IPS DF 6.9 (cell line): ENCODE measurements at regions not wholly inside any gene's neighbourhood (a gene's known extent, or its start where the extent isn't known, plus 50 kb on each side); places are given as distances from the start of the nearest gene placed in this dataset.
"Not testable (repeated sequence)": the region's sequence is repeated elsewhere in the genome, so short reads cannot be mapped to it uniquely, and the experiment has no call there.

Experiments used
- DNase-seq: peaks from one replicate; pipeline ENCODE4 v3.0.0-alpha.2; 2013; ENCODE audit warnings: low read depth, low spot score
- H3K27ac ChIP-seq: one replicate; pipeline ENCODE4 v1.5.1; 2013; ENCODE audit warnings: low read length, control low read depth
- H3K27me3 ChIP-seq: 2 replicates; pipeline ENCODE4 v1.6.1; 2013; ENCODE audit warnings: mild to moderate bottlenecking, low read length; ENCODE audit not compliant: control insufficient read depth, insufficient read depth
- H3K36me3 ChIP-seq: 2 replicates; pipeline ENCODE4 v1.6.1; 2013; ENCODE audit warnings: low read length; ENCODE audit not compliant: control insufficient read depth, insufficient read depth
- H3K4me1 ChIP-seq: 2 replicates; pipeline ENCODE4 v1.6.1; 2013; ENCODE audit warnings: low read length; ENCODE audit not compliant: control insufficient read depth, insufficient read depth
- H3K4me3 ChIP-seq: 2 replicates; pipeline ENCODE4 v1.5.1; 2013; ENCODE audit warnings: mild to moderate bottlenecking, low read length
- H3K9me3 ChIP-seq: 2 replicates; pipeline ENCODE4 v1.6.1; 2013; ENCODE audit warnings: low read length, inconsistent platforms; ENCODE audit not compliant: control insufficient read depth, insufficient read depth
- WGBS: extraction: QIAGEN DNeasy Blood & Tissue Kit; methylation state at CpG from one replicate; pipeline ENCODE4 v1.1.7; 2013; ENCODE audit warnings: mixed read lengths, missing lambda C conversion rate; ENCODE audit not compliant: insufficient read length, insufficient coverage; 5-methylcytosine and 5-hydroxymethylcytosine counted together

- H3K9me3 ChIP-seq: no peaks in the 10 kb centered on the region
- no CpG with 5 or more reads among the region's 1 CpG for WGBS
- H3K4me3 ChIP-seq: no peak overlapping the region
- H3K27ac ChIP-seq: no peak overlapping the region
- no peak for DNase-seq
- no peaks in the 10 kb centered on the region for H3K4me1 ChIP-seq
- no peaks in the 10 kb centered on the region for H3K36me3 ChIP-seq
- H3K27me3 ChIP-seq: no peaks in the 10 kb centered on the region
These were observed 447.9 kb upstream of the TECRL start for GRCh38 chr4:64857198-64857597.

- Histone ChIP-seq H3K9me3 (no peaks in the 10 kb centered on the region), H3K27ac (no peak overlapping the region), H3K36me3 (no peaks in the 10 kb centered on the region), H3K4me3 (no peak overlapping the region), H3K4me1 (no peaks in the 10 kb centered on the region), H3K27me3 (no peaks in the 10 kb centered on the region)
- DNase-seq: no peak
These were observed 437.2 kb upstream of the TECRL start for GRCh38 chr4:64846417-64846816.

GRCh38 chr4:64829749-64830148 lies 420.5 kb upstream of the TECRL start:
- Histone ChIP-seq H3K27me3 (no peaks in the 10 kb centered on the region), H3K27ac (no peak overlapping the region), H3K4me1 (no peaks in the 10 kb centered on the region)

GRCh38 chr4:64824591-64824990 lies 415.3 kb upstream of the TECRL start:
- H3K9me3 ChIP-seq: no peaks in the 10 kb centered on the region
- no peaks in the 10 kb centered on the region for H3K27me3 ChIP-seq
- H3K4me1 ChIP-seq: no peaks in the 10 kb centered on the region
- H3K36me3 ChIP-seq: no peaks in the 10 kb centered on the region
- no CpG with 5 or more reads among the region's 1 CpG for WGBS
- no peak for DNase-seq
- no peak overlapping the region for H3K4me3 ChIP-seq
- no peak overlapping the region for H3K27ac ChIP-seq

More at GRCh38 chr4:64829749-64830148, 420.5 kb upstream of the TECRL start:
- Histone ChIP-seq H3K4me3 (no peak overlapping the region), H3K9me3 (no peaks in the 10 kb centered on the region), H3K36me3 (no peaks in the 10 kb centered on the region)
- no peak for DNase-seq

- no peak for DNase-seq
- Histone ChIP-seq H3K4me1 (no peaks in the 10 kb centered on the region), H3K27ac (no peak overlapping the region), H3K4me3 (no peak overlapping the region), H3K27me3 (no peaks in the 10 kb centered on the region), H3K36me3 (no peaks in the 10 kb centered on the region), H3K9me3 (no peaks in the 10 kb centered on the region)
These were observed 413.2 kb upstream of the TECRL start for GRCh38 chr4:64822405-64822804.

- DNase-seq: no peak
- H3K4me1 ChIP-seq: no peaks in the 10 kb centered on the region
- WGBS: no CpG with 5 or more reads among the region's 6 CpGs
- no peaks in the 10 kb centered on the region for H3K27me3 ChIP-seq
- no peak overlapping the region for H3K27ac ChIP-seq
- H3K36me3 ChIP-seq: no peaks in the 10 kb centered on the region
- no peaks in the 10 kb centered on the region for H3K9me3 ChIP-seq
- H3K4me3 ChIP-seq: no peak overlapping the region
These were observed 412.1 kb upstream of the TECRL start for GRCh38 chr4:64821219-64821976.

- no peak overlapping the region for H3K27ac ChIP-seq
- no peak for DNase-seq
- H3K9me3 ChIP-seq: no peaks in the 10 kb centered on the region
- no peaks in the 10 kb centered on the region for H3K27me3 ChIP-seq
- no peak overlapping the region for H3K4me3 ChIP-seq
- no CpG with 5 or more reads among the region's 2 CpGs for WGBS
- no peaks in the 10 kb centered on the region for H3K36me3 ChIP-seq
- H3K4me1 ChIP-seq: no peaks in the 10 kb centered on the region
These were observed 405.4 kb upstream of the TECRL start for GRCh38 chr4:64814616-64815015.

GRCh38 chr4:64807821-64808220 lies 398.6 kb upstream of the TECRL start:
- Histone ChIP-seq H3K9me3 (no peaks in the 10 kb centered on the region), H3K36me3 (no peaks in the 10 kb centered on the region), H3K27me3 (no peaks in the 10 kb centered on the region), H3K27ac (no peak overlapping the region), H3K4me3 (no peak overlapping the region), H3K4me1 (no peaks in the 10 kb centered on the region)
- no peak for DNase-seq
- no CpG with 5 or more reads among the region's 2 CpGs for WGBS

GRCh38 chr4:64799751-64800150 lies 390.5 kb upstream of the TECRL start:
- Histone ChIP-seq H3K27ac (no peak overlapping the region), H3K27me3 (no peaks in the 10 kb centered on the region), H3K9me3 (no peaks in the 10 kb centered on the region), H3K4me1 (peaks cover 4% of the 10 kb centered on the region; the same call in 1 of the 2 replicates), H3K36me3 (no peaks in the 10 kb centered on the region), H3K4me3 (no peak overlapping the region)
- WGBS: no CpG with 5 or more reads among the region's 7 CpGs
- DNase-seq: no peak

GRCh38 chr4:64798828-64799227 lies 389.6 kb upstream of the TECRL start:
- not testable (repeated sequence) for DNase-seq, H3K27me3 ChIP-seq, H3K27ac ChIP-seq, H3K36me3 ChIP-seq, H3K9me3 ChIP-seq, H3K4me3 ChIP-seq, H3K4me1 ChIP-seq
- no CpG with 5 or more reads among the region's 4 CpGs for WGBS

GRCh38 chr4:64796581-64796980 lies 387.3 kb upstream of the TECRL start:
- no peak overlapping the region for H3K27ac ChIP-seq
- H3K9me3 ChIP-seq: no peaks in the 10 kb centered on the region
- H3K4me3 ChIP-seq: no peak overlapping the region
- WGBS: no CpG with 5 or more reads among the region's 2 CpGs
- H3K36me3 ChIP-seq: no peaks in the 10 kb centered on the region
- no peaks in the 10 kb centered on the region for H3K27me3 ChIP-seq
- no peak for DNase-seq
- peaks cover 4% of the 10 kb centered on the region; the same call in 1 of the 2 replicates for H3K4me1 ChIP-seq
